RPMI7951 (cell line): ENCODE measurements at regions not wholly inside any gene's neighbourhood (a gene's known extent, or its start where the extent isn't known, plus 50 kb on each side); places are given as distances from the start of the nearest gene placed in this dataset.

Experiments used
- DNase-seq: peaks from one replicate; pipeline ENCODE4 v3.0.0-alpha.2; 2012; ENCODE audit warnings: low read depth

DNA sequence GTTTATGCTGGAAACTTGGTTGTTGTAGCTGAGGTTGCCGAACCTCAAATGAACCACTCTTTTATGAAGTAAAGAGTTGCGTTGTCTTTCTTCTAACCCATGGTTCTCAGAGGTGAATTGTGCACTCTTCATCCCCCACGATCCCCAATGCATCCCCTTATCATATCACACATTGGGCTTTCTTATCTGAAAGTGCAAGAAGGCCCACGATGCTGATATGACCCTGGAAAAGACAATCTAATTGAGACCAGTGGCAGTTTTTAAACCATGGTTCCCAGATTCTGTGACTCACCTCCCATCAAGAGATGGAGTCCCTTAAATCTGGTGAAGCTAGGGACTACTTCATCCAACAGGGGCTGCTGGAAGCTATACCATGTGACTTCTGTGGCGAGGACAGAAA is 156.3 kb upstream of the IRX3 start:
- no peak for DNase-seq

DNA sequence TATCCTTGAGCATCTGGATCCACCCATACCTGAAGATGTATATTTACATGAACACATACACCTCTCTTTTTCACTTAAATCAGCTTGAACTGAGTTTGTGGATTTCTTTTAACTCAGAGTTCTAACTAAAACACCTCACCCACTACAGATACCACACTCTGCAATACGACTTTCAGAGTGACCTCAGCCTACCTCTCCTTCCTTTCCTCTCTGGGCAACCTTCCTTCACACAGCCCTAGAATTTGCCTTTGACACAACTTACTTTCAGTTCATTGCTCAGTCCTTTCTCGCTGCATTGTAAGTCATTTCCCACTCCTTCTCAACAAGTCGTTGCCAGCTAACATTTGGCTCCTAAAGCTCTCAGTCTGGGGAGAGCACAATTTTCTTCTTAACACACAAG is 151.9 kb upstream of the IRX3 start:
- no peak for DNase-seq

DNA sequence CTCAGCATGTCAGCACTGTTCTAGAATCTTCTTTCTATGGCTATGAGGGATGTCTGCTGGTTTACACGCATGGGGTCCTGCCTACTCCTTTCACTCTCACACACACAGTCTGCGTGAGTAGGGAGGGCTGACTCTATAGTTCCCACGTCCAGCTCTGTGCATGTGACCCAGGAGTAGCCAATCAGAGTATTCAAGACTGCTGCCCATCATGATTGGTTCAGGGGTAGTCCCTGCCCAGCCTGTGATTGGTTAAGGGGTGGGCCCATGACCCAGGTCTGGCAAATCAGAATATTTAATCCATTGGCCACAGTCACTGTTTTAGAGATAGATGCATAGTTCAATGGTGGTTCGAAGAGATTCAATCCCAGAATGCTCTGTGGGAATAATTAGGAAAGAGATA is 151.3 kb upstream of the IRX3 start:
- DNase-seq, result no peak

DNA sequence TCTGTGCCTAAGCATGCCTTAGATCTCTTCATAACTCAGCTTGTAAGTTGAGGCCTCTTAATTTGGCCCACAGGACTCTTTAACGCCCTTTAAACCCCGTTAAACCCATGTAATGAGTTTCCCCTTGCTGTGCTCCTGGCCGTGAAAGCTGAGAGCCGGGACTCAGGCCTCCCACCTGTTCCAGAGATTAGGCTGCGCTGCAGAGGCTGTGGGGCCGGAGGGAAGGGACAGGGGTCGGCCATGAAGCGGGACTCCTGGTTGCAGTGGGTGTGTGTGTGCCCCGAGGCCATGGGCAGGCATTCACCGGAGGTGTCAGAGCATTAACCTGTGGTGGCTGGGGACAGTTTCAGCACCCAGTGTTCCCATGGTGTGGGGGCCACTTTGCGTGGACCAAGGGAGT is 150.8 kb upstream of the IRX3 start:
- no peak for DNase-seq

DNA sequence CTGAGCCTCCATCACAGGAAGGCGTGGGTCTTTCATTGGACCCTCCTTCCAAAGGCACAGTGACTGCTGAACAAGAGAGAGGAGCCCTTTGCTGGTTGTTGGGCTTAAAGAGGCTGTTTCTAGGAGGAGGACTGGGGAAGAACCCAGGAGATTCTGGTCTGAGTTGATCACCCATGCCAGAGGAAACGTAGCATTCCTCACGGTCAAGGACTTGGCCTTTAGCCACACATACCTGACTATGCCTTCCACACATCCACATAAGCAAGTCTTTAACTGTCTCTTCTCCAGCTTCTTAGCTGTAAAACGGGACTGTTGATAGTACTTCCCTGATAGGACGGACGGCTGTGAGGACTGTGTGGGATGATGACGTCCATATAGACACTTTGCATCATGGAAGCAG is 149.8 kb upstream of the IRX3 start:
- no peak for DNase-seq

DNA sequence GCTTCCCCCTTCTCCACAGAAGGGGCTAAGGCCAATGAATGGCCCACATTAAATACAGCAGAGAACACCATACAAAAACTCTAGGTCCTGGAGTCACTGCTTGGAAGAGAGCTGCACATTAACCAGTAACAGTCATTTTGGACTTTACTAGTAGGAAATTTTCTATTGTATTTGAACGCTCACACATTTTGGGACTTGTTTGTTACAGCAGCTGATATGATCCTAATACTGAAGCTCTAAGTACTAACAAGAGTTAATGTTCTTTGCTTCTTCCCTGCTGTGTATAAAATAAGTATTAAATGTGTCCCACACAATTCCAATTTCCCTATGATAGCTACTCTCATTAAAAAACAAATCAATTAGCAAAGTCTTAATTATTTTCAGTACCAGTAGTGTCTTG is 148.3 kb upstream of the IRX3 start:
- DNase-seq, result no peak

DNA sequence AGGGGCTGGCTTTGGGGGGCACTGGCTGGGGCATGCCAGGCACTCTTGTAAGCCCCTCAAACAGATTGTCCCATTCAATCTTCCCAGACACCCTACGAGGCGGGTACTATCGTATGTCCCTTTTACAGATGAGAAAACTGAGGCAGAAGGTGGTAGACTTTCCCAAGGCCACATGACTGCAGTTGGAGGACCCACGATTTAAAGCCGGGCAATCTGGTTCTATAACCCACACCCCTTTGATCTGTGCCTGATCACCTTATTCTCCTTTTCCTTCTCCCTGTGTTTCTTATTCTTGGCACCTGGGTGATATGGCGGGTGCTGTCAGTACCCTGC is 146.3 kb upstream of the IRX3 start:
- no peak for DNase-seq

DNA sequence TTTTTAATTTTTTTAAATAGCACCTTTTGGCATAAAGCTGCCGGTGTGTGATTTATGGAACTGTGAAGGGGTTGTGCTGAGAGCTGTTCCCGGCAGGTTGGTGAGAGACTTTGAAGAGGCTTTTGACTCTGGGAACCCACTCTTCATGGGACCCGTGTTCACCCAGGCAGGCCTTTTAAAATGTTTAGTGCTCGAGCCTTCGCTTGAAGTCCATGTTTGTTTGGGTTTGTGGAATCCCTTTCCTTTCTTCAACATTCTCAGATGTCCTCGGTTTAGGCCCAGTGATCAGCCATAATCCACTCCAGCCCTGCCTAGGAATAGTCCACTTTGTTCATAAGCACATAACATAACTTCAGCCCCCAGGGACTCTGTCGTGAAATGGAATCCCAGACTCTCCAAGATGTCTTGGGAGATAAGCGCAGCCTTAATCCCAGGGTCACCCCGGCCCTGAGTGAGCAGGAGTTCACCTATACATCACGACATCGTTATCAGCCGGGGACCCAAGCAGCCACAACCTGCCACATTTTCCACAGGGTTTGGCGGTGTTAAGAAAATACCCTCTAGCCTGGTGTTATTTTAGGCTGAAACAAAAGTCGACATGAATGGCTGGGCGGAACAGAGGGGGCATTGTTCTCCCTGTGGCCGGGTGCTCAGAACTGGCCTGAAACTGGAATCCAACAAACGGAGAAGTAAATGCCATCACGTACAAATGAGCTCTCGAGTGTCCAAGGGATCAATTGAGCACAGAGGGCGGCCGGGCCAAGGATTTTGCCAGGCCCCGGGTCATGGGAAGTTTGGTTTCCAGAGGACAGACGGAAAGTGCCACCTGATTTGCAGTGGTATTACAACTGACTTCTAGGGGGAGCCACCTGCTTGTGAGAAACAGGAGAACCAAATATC is 145.7 kb upstream of the IRX3 start:
- peak; percentile 69 for DNase-seq

DNA sequence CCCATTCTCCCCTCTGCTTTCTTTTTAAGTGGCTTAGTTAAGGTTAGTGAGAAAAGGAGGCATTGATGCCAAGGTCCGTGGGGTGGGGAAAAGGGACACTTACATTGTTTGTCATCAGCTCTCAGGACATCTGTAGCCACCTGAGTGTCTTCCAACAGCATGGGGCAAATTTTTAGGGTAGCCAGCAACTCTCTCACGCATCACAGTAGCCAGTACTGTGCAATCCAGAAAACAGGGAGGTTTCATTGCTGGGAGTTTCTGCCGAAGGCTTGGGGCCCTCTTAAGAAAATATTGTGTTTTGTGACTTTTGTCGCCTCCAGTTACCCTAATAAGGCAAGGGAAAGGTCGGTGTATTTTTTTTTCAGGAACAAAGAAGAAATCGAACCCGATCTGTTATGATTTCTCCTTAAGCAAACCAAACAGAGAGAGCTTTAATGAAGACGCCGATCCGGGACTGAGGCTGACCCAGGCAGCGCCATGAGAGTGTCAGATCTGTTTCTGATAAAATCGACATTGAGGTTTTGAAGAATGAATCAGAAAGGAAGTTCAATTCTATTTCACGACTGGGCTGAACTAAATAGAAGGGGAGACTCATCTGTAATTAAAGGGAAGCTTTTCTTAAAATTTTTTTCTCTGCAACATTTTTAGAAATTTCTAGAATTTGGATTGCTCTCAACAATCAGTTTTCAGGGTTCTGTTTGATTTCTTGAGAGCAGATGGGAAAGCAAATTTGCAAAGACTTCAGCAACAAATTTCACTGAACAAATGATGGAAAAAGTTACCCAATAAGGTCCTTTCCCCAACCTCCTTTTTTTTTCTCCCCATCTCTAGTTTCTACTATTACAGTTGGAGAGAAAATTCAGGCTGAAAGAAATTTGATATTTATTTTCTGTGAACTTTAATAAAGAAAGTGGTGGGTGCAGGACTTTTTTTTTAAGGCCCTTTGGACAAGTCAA is 144.7 kb upstream of the IRX3 start:
- peak; percentile 85 for DNase-seq

DNA sequence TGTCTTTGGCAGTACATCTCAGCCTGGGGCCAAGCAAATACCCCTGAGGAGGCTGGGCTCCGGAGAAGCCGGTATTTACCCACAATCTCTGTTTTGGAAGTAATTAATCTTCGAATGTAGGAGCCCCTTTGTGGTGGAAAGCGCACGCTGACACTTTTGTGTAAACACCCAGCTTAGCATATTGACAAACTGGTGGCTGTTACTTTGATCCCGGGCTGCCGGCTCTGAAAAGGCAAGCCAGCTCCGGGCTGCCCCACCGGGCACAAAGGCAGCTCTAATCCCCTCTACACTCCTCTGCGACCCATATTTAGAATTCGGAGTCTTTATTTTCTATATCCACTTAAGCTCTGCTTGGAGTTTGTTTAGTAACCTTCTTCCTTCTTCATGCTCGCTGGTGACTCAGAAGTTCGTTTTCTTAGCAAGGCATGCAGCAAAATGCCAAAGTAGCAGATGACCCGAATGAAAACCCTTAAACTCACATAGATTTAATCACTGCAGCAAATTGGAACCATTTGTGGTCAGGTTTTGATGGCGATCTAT is 144.0 kb upstream of the IRX3 start:
- DNase-seq, result peak; percentile 94

DNA sequence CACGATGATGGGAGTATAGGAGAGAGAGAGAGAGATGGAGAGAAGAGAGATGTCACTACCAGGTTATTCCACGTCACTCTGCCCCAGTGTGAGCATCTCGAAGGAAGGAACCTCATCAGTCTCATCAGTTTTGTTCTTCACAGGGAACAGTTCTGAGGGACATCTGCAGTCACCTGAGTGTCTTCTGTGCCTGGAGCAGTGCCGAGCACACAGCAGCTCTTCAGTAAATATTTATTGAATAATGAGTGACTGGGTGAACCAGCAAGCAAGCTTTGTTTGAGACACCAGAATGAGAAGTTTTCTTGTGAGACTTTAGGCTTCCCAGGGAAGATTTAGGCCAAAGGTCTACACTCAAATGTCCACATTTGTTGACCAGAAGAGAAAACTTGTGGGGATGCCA is 142.4 kb upstream of the IRX3 start:
- DNase-seq, result no peak

DNA sequence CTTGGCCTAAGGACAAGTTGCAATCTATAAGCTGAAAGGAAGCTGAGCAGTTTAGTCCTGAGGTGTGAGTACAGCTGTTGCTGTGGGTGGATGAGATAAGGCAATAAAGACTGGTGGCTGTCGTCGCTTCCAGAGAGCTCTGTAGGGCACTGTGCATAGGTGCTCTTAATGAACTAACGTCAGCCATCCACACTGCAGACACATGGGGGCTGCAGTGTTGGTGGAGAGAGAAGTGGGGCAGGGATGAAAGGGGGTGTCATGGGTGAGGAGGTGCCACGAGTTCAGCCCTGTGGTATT is 139.9 kb upstream of the IRX3 start:
- DNase-seq, result no peak

DNA sequence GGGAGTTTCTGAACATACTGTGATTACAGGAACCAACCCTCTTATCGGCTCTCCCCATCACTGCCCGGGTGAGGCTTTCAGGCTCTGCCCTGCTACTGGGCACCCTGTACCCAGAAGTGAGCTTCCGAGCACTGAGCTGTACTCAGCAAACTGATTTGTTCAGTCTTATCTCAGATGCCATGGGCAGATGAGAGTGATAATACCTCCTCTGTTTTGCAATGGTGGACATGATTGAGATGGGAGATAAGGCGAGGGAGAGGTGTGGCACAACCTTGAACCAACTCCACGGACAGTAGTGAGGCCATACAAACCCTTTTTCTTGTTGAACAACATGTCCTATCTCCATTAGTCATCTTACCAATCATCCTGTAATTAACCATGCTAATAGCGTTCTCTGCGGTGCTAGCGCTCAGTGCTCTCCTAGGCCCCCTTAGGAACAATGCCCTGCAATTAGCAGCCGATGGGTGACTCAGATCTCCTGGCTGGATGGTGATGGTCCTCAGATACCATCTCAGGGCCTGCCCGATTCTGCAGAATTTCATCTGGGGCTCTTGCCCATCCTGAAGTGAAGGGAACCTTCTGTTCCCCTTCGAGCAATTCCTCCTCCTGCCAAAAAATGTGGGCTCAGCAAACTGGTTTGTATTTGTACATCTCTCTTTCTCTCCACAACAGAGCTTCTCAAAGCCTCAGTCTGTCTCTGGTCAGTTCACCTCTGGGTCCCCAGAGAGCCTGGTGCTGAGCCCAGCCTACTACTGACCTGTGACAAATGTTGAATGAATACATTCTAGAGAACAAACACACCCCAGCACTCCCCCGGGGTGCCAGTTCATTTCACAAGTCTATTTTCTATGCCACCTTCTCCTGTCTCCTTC is 139.3 kb upstream of the IRX3 start:
- DNase-seq, result peak; percentile 61

DNA sequence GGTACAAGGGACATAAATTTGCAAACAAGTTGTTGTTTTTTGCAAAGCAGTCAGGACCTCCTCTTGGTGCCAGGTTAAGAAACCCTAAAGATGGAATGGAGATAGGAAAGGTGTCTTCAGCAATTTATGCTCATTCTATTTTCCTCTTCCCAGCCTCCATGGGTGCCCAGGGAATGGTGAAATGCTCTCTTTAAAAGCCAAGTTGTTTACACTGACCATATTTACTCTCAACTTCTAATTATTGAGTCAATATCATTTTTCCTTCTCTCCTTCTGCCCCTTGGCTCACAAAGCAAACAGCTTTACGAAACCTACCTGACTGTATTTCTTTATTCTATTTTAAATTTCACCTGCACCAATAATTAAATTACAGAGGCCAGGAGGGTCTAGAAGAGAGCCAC is 138.5 kb upstream of the IRX3 start:
- no peak for DNase-seq

DNA sequence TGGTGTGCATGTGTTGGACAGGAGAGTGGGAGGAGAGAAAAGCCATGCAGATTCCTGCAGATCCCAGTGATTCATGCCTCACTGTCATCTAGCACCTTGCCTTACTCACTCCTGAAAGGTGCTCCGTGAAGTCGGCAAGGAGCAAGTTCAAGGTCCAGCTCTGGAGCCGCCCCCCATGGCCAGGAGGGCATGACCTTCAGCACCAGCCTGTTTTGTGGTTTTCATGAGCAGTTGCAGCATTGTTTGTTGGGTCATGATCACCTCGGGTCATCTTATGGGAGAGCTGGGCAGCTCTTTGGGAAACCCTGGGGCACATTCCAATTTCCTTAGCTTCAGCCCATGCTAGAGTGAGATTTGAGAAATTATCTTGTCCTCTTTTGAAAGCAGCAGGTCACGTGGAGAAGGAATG is 137.5 kb upstream of the IRX3 start:
- peak; percentile 84 for DNase-seq

DNA sequence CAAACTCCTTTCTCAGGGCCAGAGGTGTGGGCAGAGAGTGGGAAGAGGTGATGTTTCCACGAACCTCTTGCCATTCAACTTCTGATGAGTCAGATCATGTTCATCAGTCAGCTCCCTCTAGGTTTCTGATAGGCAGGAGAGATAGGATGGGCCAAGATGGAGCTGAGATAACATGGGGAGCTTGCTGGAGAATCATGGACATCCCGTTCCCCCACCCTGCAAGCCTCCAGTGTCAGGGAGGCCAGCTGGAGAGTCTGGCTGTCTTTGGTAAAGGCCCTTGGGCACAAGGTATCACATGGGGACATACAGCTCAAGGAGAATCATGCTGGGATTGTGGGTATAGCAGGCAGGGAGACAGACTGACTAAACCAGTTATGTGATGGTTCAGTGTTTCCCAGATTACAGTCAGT is 136.0 kb upstream of the IRX3 start:
- DNase-seq, result peak; percentile 96

DNA sequence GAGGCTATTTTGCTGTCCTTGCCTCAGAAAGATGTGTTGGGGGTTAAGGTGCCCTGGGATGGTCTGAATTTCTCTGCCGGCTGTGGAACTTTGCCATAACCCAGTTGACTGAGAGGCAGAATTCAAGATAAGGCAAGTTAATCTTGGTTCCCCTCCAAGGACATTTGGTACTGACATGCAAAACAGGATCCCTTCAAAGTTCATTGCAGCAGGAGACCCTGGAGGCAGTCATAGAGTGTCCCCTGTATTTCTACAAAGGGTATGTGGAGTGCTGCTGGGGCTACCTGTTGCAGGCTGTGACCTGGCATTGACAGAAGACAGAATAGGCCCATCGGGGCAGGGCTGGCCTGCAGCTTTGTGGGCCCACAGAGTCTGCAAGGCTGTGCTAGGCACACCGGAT is 135.6 kb upstream of the IRX3 start:
- DNase-seq, result peak; percentile 65

DNA sequence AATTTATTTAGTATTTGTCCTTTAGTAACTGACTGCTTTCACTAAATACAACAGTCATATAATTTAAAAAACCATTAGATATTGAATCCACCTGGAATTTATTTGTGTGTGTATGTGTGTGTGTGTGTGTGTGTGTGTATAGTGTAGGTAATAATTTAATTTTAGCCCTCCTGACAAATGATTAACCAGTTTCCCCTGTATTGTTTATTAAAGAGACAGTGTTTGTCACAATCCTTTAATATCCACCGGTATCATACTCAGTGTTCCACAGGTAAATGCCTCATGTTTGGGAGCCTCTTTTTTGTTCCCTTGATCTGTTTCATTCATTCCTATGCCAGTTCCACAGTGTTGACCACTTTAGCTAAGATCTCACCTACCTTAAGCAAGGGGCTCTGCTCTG is 134.6 kb upstream of the IRX3 start:
- DNase-seq, result no peak

DNA sequence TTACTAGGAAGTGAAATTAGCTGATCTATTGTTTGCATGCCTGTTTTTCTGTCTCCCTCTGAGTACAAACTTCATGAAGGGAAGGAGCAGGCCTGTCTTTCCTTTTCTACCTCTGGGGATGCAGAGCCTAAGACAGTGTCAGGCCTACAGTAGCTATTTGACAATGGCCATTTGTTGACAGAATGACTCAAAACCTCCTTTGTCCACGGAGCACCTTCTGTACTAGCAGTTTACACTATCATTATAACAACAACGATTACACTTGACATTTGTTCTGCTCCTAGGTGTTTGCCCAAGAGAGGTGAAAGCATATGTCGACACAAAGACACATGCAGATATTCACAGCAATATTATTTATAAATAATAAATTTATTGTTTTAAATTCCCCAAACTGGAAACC is 132.3 kb upstream of the IRX3 start:
- no peak for DNase-seq

DNA sequence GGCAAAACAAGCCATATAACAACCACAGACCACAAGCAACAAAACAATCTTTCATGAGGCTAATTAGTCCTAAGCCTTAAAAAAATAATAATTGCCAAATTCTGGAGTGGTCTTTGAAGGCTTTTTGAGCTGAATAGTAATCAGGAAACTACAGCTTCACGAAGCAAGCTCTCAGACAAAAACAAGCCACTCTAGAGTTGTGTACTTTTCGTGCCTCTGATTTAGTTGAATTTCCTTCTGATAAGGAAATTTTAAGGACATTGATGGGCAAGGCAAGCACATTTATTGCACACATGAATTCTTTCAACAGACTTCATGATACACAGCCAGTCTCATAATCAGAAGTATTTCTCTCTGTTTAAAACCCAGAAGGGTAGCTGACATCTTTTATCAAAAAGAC is 130.8 kb upstream of the IRX3 start:
- DNase-seq, result no peak

DNA sequence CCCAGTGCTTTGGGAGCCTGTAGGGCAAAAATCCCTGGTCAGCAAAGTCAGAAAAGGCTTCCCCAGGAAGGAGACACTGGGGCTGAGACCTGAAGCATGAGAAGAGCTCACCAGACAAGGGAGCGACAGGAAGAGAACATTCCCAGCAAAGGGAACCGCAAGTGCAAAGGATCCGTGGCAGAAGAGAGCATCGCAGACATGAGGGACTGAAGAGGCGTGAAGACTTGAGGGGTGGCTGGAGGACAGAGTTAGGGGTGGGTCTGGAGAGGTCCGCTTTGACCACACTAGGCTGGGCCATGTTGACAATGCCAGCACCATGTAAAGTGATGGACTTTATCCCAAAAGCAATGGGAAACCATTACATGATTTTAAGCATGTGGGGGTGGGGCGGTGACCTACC is 128.1 kb upstream of the IRX3 start:
- DNase-seq, result peak; percentile 26
